ENCODE measurements at regions not wholly inside any gene's neighbourhood (a gene's known extent, or its start where the extent isn't known, plus 50 kb on each side); places are given as distances from the start of the nearest gene placed in this dataset.
"Not testable (repeated sequence)": the region's sequence is repeated elsewhere in the genome, so short reads cannot be mapped to it uniquely, and the experiment has no call there.

- no peak overlapping the region for H3K4me3 ChIP-seq (ENCODE audit: low read depth, low read length)
- ChIA-PET POLR2A (no interaction called here), CTCF (no interaction called here)
- DNase-seq (ENCODE audit: low read depth, low spot score): no peak
- TF ChIP-seq, protein P1, sequence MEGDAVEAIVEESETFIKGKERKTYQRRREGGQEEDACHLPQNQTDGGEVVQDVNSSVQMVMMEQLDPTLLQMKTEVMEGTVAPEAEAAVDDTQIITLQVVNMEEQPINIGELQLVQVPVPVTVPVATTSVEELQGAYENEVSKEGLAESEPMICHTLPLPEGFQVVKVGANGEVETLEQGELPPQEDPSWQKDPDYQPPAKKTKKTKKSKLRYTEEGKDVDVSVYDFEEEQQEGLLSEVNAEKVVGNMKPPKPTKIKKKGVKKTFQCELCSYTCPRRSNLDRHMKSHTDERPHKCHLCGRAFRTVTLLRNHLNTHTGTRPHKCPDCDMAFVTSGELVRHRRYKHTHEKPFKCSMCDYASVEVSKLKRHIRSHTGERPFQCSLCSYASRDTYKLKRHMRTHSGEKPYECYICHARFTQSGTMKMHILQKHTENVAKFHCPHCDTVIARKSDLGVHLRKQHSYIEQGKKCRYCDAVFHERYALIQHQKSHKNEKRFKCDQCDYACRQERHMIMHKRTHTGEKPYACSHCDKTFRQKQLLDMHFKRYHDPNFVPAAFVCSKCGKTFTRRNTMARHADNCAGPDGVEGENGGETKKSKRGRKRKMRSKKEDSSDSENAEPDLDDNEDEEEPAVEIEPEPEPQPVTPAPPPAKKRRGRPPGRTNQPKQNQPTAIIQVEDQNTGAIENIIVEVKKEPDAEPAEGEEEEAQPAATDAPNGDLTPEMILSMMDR (IDR thresholded peaks at IDR 0.05; ENCODE audit: insufficient read depth, low read length, missing control alignments): no peak
These were observed 290.7 kb upstream of the FOLH1 start for GRCh38 chr11:49499117-49499516.

GRCh38 chr11:49505231-49505630 is 296.8 kb upstream of the FOLH1 start:
- DNase-seq (ENCODE audit: low read depth, low spot score): no peak
- no peak overlapping the region for H3K4me3 ChIP-seq (ENCODE audit: low read depth, low read length)
- POLR2A ChIA-PET: no interaction called here
- TF ChIP-seq, protein P1 (IDR thresholded peaks at IDR 0.05; ENCODE audit: insufficient read depth, low read length, missing control alignments): no peak
- CTCF ChIA-PET: no interaction called here

- CTCF ChIA-PET: interaction anchor here (1.1 kb wide), 1 partner anchor 1354 kb away, joined by 4 read pairs; no protein-coding TSS in a partner anchor
- H3K4me3 ChIP-seq (ENCODE audit: low read depth, low read length); DNase-seq (ENCODE audit: low read depth, low spot score); POLR2A ChIA-PET: not testable (repeated sequence)
- TF ChIP-seq, protein P1 (IDR thresholded peaks at IDR 0.05; ENCODE audit: insufficient read depth, low read length, missing control alignments): peak; percentile 14
These were observed 317.9 kb upstream of the FOLH1 start for GRCh38 chr11:49526240-49526829.

- TF ChIP-seq, protein P1 (IDR thresholded peaks at IDR 0.05; ENCODE audit: insufficient read depth, low read length, missing control alignments): no peak
- ChIA-PET CTCF (no interaction called here), POLR2A (no interaction called here)
- H3K4me3 ChIP-seq (ENCODE audit: low read depth, low read length): no peak overlapping the region
- no peak for DNase-seq (ENCODE audit: low read depth, low spot score)
These were observed 324.8 kb upstream of the FOLH1 start for GRCh38 chr11:49533204-49533603.

- DNase-seq (ENCODE audit: low read depth, low spot score); H3K4me3 ChIP-seq (ENCODE audit: low read depth, low read length); CTCF ChIA-PET; POLR2A ChIA-PET: not testable (repeated sequence)
These were observed 330.5 kb upstream of the FOLH1 start for GRCh38 chr11:49538927-49539326.

DNA sequence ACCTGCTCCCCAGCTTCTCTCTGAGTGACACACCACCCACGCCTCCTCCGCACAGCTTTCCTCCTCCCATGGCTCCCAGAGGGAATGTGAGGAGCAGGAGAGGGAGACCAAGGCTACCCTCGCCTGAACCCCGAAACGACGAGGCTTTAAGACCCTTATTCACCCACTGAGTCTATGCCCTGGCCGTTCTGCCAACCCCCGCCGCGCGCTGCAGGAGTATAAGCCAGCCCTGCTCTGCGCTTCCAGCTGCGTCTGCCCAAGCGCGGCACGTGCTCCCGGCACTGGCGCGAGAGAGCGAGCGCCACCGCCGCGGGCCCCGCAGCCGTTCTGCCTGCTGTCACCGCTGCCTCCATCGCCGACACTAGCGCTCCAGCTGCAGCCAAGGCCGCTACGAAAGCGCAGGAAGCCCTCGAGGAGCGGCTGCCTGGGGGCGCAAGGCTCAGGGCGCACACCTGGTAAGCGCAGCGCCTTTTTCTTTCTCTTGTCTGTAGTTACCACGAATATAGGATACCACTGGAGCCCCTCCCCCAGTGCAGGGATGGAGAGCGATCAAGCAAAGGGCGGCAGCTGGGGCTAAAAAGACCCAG is 350.0 kb upstream of the FOLH1 start:
- H3K4me3 ChIP-seq (ENCODE audit: low read depth, low read length); CTCF ChIA-PET; POLR2A ChIA-PET; DNase-seq (ENCODE audit: low read depth, low spot score): not testable (repeated sequence)

DNA sequence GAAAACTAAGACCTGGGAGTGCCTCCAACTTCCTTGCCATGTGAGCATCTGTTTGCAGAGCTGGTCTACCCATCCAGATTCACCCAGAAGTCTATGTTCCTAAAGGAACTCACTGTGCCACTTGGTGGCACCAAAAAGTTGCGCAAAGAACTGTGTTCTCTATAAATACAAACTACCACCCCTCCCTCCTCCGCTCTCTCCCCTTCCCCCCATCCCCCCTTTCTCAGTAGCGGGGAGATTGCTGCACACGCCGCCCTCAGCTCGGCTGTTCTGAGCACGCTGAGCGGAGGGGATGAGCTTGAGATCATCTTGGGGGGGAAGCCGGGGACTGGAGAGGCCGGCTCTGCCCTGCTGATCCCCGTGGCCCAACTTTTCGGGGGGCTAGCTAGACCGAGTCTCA is 352.2 kb upstream of the FOLH1 start:
- H3K4me3 ChIP-seq (ENCODE audit: low read depth, low read length); CTCF ChIA-PET; POLR2A ChIA-PET; DNase-seq (ENCODE audit: low read depth, low spot score): not testable (repeated sequence)

DNA sequence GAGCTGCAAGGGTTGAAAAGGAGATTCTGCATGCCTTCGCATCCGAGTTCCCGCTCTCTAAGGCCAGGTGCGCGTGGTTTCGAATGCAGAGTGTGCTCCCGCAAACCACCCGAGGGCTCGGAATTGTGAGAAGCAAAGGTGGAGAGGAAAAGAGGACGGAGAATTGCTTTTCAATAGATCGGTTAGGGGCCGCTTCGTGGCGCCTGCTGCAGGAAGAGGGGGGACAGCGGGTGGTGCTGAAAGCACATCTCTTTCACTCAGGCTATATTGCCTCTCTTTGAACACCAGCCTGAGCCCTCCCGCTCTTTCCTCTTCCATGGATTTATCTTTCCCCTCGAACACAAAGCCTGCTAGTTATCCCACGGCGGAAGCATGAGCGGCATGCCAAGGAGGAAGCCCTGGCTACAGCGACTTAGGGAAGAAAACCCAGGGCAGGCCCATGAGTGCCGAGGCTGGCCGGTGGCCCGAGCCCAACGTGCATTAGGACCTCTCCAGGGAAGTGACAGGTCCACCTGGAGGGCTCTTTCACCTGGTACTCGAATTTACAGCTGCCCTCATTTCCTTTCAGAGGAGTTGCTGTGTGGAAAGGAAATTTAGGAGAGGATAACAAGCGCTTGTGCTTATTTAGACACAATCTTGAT is 353.0 kb upstream of the FOLH1 start:
- POLR2A ChIA-PET; H3K4me3 ChIP-seq (ENCODE audit: low read depth, low read length); DNase-seq (ENCODE audit: low read depth, low spot score); CTCF ChIA-PET: not testable (repeated sequence)

GRCh38 chr11:49562262-49562661 is 353.9 kb upstream of the FOLH1 start:
- CTCF ChIA-PET; POLR2A ChIA-PET; H3K4me3 ChIP-seq (ENCODE audit: low read depth, low read length); DNase-seq (ENCODE audit: low read depth, low spot score): not testable (repeated sequence)

- CTCF ChIA-PET; POLR2A ChIA-PET; DNase-seq (ENCODE audit: low read depth, low spot score); H3K4me3 ChIP-seq (ENCODE audit: low read depth, low read length): not testable (repeated sequence)
These were observed 371.1 kb upstream of the FOLH1 start for GRCh38 chr11:49579492-49579891.

- DNase-seq (ENCODE audit: low read depth, low spot score); H3K4me3 ChIP-seq (ENCODE audit: low read depth, low read length); CTCF ChIA-PET; POLR2A ChIA-PET: not testable (repeated sequence)
These were observed 366.7 kb upstream of the OR4C13 start for GRCh38 chr11:49585495-49585894.

GRCh38 chr11:49608892-49609291 is 343.3 kb upstream of the OR4C13 start:
- CTCF ChIA-PET; POLR2A ChIA-PET; DNase-seq (ENCODE audit: low read depth, low spot score); H3K4me3 ChIP-seq (ENCODE audit: low read depth, low read length): not testable (repeated sequence)

Measured in AG04449 (cell line).